HG03064 (cell line): ENCODE measurements at regions not wholly inside any gene's neighbourhood (a gene's known extent, or its start where the extent isn't known, plus 50 kb on each side); places are given as distances from the start of the nearest gene placed in this dataset.
A peak's percentile ranks its signal among the peaks of the same experiment; 100 is the strongest.
"Not testable (repeated sequence)": the region's sequence is repeated elsewhere in the genome, so short reads cannot be mapped to it uniquely, and the experiment has no call there.

Experiments
- ATAC-seq: cut with Tn5 transposase; IDR thresholded peaks from one replicate; pipeline ENCODE4 v1.9.1; 2021; ENCODE audit warnings: low read depth; ENCODE audit not compliant: unreplicated experiment

- ATAC-seq: no peak
These were observed 126.5 kb upstream of the MEX3C start for GRCh38 chr18:51323961-51324360.

DNA sequence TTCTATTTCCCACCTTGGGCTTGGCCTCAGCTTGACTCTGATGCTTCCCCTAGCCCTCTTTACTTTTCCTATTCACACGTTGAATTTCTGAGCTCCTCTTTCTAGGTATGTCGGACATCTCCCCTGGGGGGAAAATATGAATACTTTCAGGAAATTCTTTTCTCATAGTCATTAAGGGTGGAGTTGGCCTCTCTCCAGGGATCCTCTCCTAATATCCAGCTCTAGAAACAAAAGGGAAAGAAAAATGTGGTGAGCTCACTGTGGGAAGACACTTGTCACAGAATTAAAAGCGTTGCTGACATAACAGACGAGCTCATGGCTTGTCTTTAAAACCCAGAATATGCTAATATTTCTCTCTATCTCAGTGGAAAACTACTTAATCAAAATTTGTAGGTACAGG, 132.7 kb upstream of the MEX3C start:
- ATAC-seq: no peak

DNA sequence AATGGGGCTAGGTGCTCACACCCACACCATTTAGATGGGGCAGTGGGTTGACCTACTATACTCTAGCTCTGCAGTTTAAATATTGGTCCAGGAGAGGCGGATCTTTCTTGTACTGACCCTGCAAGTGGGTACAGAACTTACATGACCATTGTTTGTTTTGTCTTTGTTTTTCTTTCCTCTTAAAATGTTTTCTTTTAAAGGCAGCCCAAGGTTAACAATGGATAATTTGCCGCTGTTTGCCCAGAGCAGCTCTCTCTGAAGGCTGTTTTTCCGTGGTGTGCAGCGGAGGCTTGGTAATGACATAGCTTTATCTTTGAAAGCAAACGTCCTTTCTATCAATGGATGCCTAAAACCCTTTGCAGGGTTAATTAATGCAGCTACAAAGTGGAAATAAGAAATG, 133.3 kb upstream of the MEX3C start:
- no peak for ATAC-seq

DNA sequence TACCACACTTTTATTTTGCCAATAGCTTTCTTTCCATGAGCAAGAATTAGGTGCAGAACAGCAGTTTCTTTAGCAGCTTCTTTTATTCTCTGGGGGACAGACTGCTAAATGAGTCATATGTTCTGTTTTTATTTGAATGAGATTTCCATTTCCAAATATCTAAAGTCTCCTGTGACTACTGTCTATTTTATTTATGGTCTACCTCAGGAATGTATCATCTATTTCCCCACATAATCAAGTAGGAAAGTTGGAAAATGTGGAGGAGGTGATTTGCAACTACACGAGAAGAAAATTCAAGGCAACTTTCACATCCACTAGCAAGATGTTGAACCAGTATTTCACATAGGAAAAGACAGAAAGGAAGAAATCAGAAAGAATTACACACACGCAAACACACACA, 139.9 kb upstream of the MEX3C start:
- no peak for ATAC-seq

DNA sequence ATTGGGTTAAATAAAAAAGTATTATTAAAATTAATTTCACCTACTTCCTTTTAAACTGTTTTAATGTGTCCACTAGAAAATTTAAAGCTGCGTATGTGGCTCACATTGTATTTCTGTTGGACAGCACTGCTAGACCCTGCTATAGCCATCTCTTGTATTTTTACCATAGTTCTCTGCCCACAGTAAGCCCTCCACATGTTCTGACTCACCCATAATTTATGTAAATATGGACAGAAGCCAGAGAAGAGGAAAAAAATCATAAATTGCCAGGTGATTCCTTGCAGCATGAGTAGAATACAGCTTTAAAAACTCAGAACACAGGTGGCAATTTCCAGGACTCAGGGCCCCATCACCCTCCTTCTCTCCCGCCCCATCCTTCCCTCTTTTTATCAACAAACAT, 142.4 kb upstream of the MEX3C start:
- no peak for ATAC-seq

DNA sequence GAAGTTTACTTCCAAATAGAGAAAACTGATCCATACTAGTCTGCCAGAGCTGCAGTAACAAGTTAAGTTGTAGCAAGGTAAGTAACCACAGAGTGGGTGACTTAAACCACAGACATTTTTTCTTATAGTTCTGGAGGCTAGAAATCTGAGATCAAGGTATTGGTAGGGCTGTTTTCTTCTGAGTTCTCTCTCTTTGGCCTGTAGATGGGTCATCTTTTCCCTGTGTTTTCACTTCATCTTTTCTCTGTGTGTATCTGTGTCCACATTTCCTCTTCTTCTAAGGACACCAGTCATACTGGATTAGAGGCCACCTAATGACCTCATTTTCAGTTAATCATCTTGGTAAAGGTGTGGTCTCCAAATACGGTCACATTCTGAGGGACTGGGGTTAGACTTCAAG, 142.9 kb upstream of the MEX3C start:
- no peak for ATAC-seq

DNA sequence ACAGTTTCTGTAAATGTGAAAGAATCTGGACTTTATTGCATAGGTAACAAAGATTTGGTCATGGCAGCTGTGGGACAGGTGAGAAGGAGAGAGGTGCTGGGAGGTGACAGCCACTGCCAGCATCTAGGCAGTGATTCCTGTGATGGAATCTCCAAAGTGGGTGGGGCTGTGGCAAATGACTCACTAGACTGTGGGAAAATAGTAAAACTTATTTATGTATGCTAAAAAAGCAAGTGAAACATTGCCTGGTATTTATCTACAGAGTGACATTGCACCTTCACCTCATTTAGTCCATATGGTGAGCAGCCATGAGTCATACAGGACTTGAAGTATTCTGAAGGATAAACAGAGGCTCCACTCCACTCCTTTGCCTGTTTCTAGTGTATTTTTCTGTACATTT, 145.3 kb upstream of the MEX3C start:
- ATAC-seq: no peak

GRCh38 chr18:51345848-51346391, 148.4 kb upstream of the MEX3C start:
- ATAC-seq: no peak

GRCh38 chr18:51346404-51346803, 148.9 kb upstream of the MEX3C start:
- ATAC-seq: no peak

DNA sequence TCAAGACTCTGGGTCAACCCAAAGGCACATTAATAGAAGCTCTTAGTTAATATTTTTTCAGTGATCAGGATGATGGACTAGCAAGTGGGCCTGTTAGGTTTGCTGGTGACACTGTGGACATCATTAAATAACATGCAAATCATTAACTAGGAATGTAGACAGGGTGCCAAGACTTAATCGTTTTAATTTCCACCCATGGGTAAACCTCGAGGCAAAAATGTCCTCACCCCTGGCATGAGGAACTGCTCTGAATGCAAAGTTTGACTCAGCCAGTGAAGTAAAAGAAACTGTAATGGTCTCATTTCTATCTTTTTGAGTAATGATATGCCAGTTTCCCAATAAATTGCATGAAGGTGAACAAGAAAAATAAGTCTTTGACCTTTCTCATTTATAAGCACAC, 152.6 kb upstream of the MEX3C start:
- no peak for ATAC-seq

- ATAC-seq: no peak
These were observed 158.4 kb upstream of the MEX3C start for GRCh38 chr18:51355841-51356240.

DNA sequence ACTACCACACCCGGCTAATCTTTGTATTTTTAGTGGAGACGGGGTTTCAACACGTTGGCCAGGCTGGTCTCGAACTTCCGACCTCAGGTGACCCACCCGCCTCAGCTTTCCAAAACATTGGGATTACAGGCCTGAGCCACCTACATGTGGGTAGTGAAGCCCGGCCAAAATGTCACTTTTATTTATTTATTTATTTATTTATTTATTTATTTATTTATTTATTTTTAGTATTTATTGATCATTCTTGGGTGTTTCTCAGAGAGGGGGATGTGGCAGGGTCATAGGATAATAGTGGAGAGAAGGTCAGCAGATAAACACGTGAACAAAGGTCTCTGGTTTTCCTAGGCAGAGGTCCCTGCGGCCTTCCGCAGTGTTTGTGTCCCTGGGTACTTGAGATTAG, 162.8 kb upstream of the MEX3C start:
- not testable (repeated sequence) for ATAC-seq

DNA sequence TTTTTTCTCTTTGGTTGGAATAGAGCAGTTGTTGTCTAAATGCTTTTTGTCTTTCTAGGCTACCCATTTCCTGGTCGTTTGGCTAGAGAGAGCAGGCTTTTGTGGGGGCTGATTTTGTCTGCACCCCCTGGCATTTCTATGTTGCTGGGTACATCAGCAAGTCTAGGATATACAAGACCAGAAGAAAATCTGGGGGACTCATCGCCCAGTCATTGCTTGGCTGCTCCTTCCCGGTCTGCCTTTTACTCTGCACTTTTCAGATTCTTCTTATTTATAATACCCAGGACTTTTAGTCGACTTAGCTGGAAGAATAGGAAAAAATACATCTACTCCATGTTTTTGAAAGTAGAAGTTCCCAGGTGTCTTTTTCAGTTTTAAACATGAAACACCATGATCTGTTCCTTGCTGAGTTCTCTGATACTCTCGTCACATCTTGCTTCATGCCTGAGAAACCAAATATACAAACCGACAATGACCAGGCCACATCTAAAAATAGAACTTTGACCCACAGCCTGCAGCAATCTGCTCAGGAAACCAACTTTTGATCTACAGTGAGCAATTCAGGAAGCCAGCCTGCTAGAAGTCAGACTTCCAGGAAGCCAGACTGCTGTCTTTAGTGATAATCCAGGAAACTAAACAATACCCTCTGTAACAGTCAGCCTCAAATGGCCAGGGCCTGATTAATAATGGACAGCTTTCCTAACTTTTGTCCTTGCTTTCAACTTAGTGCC, 163.8 kb upstream of the MEX3C start:
- peak; percentile 89 for ATAC-seq

GRCh38 chr18:51363384-51363783, 165.9 kb upstream of the MEX3C start:
- no peak for ATAC-seq

DNA sequence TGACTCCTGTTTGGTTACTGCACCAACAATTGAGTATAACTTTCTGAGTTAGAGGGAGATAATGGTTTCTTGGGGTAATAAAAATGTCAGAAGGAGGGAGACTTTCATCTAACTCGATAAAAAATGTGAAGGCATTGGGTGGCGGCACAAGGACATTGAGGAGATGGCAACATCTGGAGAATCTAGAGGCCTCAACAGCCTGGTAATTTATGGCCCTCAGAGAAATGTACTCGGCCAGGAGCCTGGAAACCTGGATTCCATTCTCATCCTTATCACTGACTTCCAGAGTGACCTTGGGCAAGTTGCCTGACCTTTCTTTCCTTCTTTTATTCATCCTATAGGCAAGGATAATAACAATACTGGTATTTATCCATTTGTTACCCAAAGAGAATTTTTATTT, 173.5 kb upstream of the MEX3C start:
- no peak for ATAC-seq

DNA sequence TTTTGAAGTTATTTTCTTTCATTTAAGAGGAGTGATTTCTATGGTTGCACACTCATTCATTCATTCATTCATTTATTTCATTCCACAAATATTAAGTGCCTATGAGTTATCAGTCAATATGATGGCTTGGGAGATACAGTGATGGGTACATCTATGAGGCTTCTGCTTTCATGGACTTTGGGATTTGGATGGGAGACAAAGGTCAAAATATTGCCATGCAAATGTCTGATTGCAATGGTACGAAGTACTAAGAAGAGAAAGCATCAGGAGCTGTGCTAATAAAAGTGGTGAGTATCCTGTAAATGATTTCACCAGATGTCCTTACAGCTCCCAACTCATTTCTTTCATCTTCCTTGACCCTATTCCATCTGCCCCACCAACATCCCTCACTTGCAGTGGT, 174.4 kb upstream of the MEX3C start:
- ATAC-seq: no peak

DNA sequence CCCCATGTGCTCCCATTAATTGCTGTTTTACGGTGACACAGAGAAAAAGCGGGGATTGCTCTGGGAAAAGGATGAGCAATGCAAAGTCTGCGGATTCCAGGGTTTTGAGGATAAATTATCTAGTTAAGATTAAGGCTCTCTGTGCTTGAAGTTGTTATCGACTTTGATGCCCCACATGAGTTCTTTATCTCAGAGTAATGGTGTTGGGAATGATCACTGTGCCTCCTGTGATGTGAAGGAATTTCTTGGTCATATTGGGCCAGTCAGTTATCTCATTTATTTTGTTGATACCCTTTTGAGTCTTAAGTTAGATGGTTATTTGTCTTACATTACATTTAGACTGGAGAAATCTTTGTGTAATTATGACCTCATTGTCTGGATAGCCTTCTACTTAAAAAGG, 184.6 kb upstream of the MEX3C start:
- no peak for ATAC-seq

GRCh38 chr18:51383116-51383515, 185.6 kb upstream of the MEX3C start:
- ATAC-seq: no peak

DNA sequence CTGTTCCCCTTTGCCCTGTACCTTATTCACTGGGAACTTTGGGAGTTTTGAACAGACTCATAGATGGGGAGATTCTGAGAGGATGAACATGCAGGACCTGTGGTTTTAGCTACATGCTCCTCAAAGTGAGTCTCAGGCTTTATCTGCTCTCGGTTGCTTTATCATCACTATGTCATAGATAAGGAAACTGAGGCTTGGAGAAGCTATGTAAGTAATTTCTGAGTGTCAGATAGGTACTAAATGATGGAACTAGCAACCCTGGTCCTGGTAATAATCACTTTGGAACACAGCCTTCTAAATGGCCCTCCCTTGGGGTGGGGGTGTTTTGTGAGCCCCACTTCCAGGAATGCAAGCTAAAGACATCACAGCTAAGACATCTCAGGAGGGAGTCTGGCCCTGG, 186.2 kb upstream of the MEX3C start:
- no peak for ATAC-seq

GRCh38 chr18:51385270-51385669, 187.8 kb upstream of the MEX3C start:
- ATAC-seq: no peak

- ATAC-seq: no peak
These were observed 193.2 kb upstream of the MEX3C start for GRCh38 chr18:51390702-51391101.

DNA sequence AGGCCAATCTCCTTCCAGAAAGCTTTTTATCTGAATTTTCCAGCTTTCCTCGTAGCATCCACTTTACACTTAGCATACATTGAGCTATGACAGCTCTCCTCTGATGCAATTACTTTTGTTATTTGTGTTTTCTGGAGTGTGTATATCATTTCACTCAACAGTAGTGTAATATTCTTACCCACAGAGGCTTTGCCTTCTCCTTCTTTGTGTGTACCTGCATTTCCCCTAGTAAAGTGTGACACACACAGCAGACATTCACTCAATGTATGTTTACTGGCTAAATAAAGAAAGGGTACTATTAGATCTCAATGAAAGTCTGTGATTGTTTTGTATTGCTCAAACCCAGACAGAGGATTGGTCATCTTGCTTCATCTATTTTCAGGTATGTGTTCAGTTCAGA, 193.7 kb upstream of the MEX3C start:
- ATAC-seq: no peak

DNA sequence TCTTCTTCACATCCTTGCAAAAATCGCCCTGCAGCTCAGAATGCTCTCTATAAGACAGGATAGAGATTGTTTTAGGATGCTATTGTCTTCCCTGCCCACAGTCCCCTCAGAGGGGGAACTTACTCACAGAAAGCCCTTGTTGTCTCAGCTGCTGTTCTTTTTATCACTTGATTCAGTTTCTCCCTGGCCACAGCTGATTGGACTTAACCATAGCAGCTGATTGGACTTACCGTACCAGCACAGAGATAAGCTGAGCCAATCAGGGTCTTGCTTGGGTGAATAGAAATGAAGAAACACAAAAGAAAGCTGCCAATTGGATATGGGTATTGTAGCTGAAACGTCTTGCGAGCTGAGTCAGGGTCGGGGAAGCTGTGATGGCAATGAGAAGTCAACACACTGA, 194.2 kb upstream of the MEX3C start:
- ATAC-seq: no peak
